ENCODE measurements at regions not wholly inside any gene's neighbourhood (a gene's known extent, or its start where the extent isn't known, plus 50 kb on each side); places are given as distances from the start of the nearest gene placed in this dataset.
"Not testable (repeated sequence)": the region's sequence is repeated elsewhere in the genome, so short reads cannot be mapped to it uniquely, and the experiment has no call there.

GRCh38 chr5:126056851-126057622 lies 366.2 kb upstream of the GRAMD2B start:
- no peak for DNase-seq (ENCODE audit: low read depth)
- no peak overlapping the region for H3K4me3 ChIP-seq (replicated peaks; ENCODE audit: low read depth, low read length)
- TF ChIP-seq, protein P1, sequence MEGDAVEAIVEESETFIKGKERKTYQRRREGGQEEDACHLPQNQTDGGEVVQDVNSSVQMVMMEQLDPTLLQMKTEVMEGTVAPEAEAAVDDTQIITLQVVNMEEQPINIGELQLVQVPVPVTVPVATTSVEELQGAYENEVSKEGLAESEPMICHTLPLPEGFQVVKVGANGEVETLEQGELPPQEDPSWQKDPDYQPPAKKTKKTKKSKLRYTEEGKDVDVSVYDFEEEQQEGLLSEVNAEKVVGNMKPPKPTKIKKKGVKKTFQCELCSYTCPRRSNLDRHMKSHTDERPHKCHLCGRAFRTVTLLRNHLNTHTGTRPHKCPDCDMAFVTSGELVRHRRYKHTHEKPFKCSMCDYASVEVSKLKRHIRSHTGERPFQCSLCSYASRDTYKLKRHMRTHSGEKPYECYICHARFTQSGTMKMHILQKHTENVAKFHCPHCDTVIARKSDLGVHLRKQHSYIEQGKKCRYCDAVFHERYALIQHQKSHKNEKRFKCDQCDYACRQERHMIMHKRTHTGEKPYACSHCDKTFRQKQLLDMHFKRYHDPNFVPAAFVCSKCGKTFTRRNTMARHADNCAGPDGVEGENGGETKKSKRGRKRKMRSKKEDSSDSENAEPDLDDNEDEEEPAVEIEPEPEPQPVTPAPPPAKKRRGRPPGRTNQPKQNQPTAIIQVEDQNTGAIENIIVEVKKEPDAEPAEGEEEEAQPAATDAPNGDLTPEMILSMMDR (IDR thresholded peaks at IDR 0.05; ENCODE audit: low read length, missing control alignments), result no peak

- not testable (repeated sequence) for H3K4me3 ChIP-seq (replicated peaks; ENCODE audit: low read depth, low read length); DNase-seq (ENCODE audit: low read depth)
These were observed 364.8 kb upstream of the GRAMD2B start for GRCh38 chr5:126058392-126058791.

DNA sequence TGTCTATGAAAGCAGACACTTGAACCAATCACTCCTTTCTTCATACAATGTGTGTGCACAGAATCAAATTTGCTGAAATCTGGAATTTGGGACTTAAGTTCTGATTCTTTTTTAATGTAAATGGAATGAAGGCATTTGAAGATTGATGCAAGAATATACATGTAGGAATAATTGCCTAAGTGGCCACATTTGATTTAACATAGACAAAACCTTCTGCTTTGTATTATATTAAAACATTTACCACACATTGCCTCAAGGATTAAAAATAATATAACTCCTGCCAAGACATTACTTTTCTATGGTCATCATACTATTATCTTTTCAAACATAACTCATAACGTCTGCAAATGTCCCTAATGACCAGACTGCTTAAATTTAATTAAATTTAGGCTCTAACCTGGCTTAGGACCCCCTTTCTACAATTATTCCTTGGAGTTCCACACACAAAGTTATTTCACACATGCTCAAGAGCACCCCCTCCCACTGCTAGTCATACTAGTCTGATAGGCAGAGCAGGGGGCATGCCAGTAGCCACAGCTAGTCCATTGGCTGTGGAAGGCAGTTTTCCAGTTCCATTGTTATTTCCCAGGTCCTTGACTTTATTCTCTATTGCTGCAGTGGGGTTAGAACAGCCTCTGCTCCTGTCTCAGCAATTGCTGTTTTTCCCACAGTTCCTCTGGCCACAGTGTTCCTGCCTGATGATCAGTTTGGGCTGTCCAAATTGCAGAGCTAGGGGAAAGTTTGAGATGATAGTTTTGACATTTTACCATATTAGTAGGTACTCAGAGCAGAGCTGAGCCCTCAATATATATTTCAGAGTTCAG lies 360.6 kb upstream of the GRAMD2B start:
- H3K4me3 ChIP-seq (replicated peaks; ENCODE audit: low read depth, low read length), result no peak overlapping the region
- TF ChIP-seq, protein P1 (IDR thresholded peaks at IDR 0.05; ENCODE audit: low read length, missing control alignments), result no peak
- DNase-seq (ENCODE audit: low read depth), result no peak

DNA sequence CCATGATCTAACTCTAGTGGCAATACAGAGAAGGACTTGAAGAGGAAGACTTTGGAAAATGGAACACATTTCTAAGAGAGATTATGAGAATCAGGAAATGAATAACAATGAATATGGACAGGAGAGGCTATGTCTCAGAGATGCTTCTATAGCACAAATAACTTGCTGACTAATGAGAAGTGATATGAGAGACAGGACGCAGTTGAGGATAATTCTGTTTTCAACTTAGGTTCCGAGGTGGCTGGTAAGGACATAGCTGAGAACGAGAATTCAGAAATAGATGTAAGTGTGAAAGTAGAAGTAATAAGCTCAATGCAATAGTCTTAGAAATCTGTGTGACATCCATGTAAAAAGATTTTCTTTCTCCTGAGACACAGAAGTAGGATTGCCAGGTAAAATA lies 358.1 kb upstream of the GRAMD2B start:
- H3K4me3 ChIP-seq (replicated peaks; ENCODE audit: low read depth, low read length), result no peak overlapping the region
- no peak for DNase-seq (ENCODE audit: low read depth)
- TF ChIP-seq, protein P1 (IDR thresholded peaks at IDR 0.05; ENCODE audit: low read length, missing control alignments), result no peak

- DNase-seq (ENCODE audit: low read depth), result no peak
- H3K4me3 ChIP-seq (replicated peaks; ENCODE audit: low read depth, low read length), result no peak overlapping the region
- TF ChIP-seq, protein P1 (IDR thresholded peaks at IDR 0.05; ENCODE audit: low read length, missing control alignments), result no peak
These were observed 356.4 kb upstream of the GRAMD2B start for GRCh38 chr5:126066836-126067235.

DNA sequence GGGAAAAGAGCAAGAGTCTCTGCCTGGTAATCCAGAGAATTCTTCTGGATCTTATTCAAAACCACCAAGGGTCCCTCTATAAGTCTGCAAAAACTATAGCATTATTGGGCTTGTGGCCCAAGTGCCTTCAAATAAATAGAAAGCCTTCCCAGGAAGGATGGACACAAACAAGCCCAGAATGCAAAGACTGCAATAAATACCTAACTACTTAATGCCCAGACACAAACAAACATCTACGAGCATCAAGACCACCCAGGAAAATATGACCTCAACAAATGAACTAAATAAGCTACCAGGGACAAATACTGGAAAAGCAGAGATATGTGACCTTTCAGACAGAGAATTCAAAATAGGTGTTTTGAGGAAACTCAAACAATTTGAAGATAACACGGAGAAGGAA lies 355.8 kb upstream of the GRAMD2B start:
- no peak overlapping the region for H3K4me3 ChIP-seq (replicated peaks; ENCODE audit: low read depth, low read length)
- TF ChIP-seq, protein P1 (IDR thresholded peaks at IDR 0.05; ENCODE audit: low read length, missing control alignments), result no peak
- no peak for DNase-seq (ENCODE audit: low read depth)

GRCh38 chr5:126069329-126069728 lies 353.9 kb upstream of the GRAMD2B start:
- TF ChIP-seq, protein P1 (IDR thresholded peaks at IDR 0.05; ENCODE audit: low read length, missing control alignments), result no peak
- no peak for DNase-seq (ENCODE audit: low read depth)
- H3K4me3 ChIP-seq (replicated peaks; ENCODE audit: low read depth, low read length), result no peak overlapping the region
